ENCODE measurements at regions not wholly inside any gene's neighbourhood (a gene's known extent, or its start where the extent isn't known, plus 50 kb on each side); places are given as distances from the start of the nearest gene placed in this dataset.
"Not testable (repeated sequence)": the region's sequence is repeated elsewhere in the genome, so short reads cannot be mapped to it uniquely, and the experiment has no call there.

- no peak for DNase-seq
These were observed 174.0 kb upstream of the NDST4 start for GRCh38 chr4:115287426-115287825.

DNA sequence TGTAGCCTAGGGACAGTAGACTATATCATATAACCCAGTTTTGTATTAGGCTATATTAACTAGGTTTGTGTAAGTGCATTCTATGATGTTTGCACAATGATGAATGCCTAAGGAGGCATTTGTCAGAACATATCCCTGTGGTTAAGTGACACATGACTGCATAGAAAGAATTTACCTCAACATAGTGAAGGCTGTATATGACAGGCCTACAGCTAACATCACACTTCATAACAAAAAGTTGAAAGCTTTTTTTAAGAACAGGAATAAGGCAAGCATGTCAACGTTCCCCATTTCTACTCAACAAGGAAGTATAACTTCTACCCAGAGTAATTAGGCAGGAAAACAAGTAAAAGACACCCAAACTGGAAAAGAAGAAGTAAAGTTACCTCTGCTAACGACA, 165.9 kb upstream of the NDST4 start:
- DNase-seq: no peak

DNA sequence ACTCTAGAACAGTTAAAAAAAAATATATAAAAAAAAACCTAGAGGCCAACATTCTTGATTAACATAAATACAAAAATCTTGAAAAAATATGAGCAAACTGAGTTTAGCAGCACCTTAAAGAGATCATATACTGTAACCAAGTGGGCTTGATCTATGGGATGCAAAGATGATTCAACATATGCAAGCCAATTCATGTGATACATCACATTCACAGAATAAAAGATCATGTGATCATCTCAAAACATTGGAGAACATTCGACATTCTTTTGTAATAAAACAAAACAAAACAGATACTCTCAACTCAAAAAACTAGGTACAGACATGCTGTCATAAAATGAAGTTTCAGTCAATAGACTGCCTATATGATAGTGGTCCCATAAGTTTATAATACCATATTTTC, 165.4 kb upstream of the NDST4 start:
- DNase-seq: no peak

DNA sequence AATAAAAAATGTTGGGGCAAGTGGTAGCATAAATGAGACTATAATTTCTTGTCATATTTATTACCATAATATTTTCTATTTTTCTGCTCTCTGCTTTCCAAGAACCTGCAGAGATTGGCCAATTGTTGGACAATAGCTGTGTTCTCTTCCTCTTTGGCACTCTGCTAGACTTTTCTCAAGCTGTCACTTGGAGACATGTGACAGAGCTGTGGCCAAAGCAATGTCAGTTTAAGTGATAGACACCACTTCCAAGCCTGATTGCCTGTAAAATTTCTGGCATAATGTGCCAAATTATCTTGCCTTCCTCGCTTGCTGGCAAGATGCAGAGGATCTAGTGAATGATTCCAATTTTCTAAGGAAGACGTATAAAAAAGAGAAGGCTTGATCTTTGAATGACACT, 162.2 kb upstream of the NDST4 start:
- no peak for DNase-seq

GRCh38 chr4:115274545-115274944, 161.1 kb upstream of the NDST4 start:
- DNase-seq: no peak

DNA sequence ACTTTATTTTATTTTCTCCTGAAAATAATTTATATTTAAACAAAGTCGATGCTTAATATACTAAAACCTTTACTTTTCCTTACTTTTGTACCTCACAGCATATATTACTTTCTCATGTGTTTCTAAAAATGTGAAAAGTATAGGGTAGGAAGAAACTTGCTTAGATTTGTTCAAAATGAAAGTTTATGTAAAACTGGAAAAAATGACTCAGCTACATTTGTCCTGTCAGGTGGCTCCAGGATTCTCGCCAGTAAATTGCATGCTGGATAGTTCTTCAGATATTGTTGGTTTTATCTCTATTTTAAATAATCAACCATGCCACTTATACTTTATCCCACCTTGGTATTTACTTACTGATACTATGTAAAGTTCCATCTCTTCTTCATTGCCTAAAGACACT, 159.2 kb upstream of the NDST4 start:
- no peak for DNase-seq

DNA sequence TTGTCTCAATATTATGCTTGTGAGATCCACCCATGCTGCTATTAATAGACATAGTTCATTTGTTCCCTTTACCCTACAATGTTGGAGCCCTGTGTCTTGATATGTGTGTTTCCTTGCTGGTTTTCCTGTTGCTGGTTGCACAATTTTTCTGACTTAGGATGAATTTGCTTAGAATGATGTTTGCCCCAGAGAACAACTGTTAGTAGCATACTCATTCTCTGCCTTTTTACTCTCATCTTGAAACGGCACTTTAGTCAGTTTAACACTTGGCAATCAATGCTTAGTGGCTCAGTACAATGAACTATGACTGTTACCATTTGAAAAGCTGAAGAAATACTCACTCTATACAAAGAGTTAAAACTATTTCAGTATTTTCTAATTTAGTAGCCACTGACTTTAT, 158.8 kb upstream of the NDST4 start:
- DNase-seq: no peak

DNA sequence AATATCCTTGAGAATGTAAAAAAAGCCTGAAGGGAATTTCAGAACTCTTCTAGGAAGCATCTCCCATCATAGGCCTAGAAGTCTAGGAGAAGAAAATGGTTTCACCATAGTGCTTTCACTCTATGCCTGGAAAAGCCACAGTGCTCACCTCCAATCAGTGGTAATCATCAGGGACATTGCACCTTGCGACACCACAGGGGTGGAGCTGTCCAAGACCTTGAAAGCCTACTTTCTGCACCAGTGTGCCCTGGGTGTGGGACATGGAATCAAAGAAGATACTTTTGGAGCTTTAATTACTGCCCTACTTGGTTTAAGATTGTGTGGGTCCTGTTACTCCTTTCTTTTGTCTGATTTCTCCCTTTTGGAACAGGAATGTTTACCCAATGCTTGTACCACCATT, 146.8 kb upstream of the NDST4 start:
- DNase-seq: no peak

DNA sequence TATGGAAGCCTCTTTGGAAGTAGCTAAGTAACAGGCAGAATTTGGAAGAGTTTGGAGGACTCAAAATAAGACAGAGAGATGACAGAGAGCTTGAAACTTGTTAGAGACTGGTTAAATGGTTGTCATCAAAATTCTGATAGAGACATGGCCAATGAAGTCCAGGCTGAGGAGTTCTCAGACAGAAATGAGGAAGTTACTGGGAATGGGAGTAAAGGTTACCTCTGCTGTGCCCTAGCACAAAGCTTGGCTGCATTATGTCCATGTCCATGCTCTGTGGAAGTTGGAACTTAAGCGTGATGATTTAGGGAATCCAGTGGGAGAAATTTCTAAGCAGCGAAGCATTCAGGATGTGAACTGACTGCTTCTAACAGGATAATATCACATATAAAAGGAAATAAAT, 146.2 kb upstream of the NDST4 start:
- DNase-seq: no peak

- no peak for DNase-seq
These were observed 136.4 kb upstream of the NDST4 start for GRCh38 chr4:115249808-115250207.

- DNase-seq: no peak
These were observed 121.1 kb upstream of the NDST4 start for GRCh38 chr4:115234405-115235093.

GRCh38 chr4:115233600-115233999, 120.2 kb upstream of the NDST4 start:
- no peak for DNase-seq

GRCh38 chr4:115229873-115230272, 116.5 kb upstream of the NDST4 start:
- DNase-seq: no peak

DNA sequence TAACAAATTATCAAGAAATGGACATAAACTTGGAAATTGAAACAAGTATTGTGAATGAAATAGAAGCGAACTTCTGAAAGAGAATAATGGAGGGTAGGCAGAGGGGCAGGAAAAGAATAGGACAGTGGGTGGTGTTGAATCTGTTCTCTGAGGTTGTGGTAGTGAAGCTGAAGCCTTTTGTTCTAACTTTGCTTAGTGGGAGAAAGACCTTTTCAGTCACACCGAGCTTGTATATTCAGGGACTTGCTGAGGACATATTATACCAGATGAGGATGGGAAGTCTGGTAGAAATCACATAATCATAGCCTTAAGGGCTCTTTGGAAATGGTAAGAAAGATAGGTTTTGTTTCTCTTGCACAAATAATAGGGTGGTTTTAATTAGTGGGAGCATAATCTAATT, 115.4 kb upstream of the NDST4 start:
- no peak for DNase-seq

DNA sequence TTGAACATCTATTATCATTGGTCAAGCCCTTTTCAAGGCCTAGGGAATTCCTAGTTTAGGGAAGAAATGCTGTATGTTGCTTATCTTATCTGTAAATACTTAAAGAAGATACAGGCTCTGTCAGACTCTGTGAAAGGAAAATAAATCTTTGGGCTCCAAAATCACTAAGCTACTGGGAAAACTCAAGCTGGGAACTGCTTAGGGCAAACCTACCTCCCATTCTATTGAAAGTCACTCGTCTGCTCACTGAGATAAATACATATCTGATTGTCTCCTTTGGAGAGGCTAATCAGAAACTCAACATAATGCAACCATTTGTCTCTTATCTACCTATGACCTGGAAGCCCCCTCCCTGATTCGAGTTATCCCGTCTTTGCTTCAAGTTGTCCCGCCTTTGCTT, 108.6 kb upstream of the NDST4 start:
- DNase-seq: no peak

- no peak for DNase-seq
These were observed 106.4 kb upstream of the NDST4 start for GRCh38 chr4:115219862-115220261.

GRCh38 chr4:115219315-115219860, 106.0 kb upstream of the NDST4 start:
- DNase-seq: no peak

DNA sequence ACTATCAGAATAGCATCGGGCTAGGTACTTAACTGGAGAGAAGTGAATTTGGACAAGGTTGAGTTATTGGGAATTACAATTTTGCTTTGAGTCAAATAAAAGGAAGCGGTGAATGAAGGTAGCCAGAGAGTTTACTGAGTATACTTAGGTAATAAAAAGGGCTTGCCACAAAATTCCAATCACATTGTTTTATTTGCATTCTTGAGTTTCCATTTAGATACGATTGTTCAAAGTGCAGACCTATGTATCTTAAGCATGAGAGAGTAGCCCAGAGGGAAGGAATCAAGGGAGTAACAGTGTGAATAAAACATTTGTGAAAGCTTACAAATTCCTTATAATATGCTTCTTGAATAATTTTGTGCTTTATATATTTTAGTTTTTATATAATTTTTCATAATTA, 102.5 kb upstream of the NDST4 start:
- DNase-seq: no peak

DNA sequence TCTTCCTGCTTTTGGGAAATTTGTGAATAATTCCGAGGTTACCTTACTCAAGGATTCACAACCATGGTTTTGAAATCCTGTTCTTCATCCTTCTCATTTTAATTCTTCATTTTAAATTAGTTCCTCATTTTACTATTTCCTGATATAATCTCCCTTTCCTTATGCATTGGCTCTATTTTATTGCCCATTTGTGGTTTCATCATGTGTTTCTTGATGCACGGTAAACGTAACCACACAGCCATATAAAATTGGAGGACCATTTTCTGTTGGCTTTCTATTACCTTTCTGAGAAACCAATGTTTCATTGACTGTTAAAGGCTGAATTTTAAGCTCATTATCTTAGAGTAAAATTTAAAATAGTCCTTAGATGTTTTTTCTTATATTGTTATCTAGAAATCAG, 100.3 kb upstream of the NDST4 start:
- no peak for DNase-seq

DNA sequence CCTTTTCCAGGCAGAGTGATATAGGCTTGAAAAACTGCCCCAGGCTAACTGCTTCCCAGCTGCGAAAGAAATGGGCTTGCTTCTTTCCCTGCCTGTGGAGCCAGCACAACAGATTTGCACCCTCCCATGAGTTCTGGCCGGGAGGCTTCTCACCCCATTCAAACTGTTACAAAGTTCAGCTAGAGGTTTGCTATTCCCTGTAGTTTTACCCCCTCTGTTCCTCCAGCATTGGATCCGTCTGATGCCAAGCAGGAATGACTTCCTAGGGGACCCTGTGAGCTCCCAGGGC, 87.6 kb upstream of the NDST4 start:
- no peak for DNase-seq

DNA sequence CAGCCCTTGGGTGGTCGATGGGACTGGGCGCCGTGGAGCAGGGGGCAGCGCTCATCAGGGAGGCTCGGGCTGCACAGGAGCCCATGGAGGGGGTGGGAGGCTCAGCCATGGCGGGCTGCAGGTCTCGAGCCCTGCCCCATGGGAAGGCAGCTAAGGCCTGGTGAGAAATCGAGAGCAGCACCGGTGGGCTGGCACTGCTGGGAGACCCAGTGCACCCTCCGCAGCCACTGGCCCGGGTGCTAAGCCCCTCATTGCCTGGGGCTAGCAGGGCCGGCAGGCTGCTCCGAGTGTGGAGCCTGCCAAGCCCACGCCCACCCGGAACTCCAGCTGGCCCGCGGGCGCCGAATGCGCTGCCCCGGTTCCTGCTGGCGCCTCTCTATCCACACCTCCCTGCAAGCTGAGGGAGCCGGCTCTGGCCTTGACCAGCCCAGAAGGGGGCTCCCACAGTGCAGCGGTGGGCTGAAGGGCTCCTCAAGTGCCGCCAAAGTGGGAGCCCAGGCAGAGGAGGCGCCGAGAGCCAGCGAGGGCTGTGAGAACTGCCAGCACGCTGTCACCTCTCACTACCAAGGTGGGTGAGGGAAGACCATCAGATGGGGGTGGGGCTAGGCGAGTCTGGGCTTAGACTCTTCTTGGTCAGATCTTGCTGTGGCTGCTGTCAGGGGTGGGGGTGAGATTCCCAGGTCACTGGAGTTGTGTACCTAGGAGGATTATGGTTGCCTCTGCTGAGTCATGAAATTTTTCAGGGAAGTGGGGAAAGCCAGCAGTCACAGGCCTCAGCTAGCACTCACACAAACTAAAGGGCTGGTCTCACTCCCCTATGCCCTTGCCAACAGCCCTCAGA, 87.0 kb upstream of the NDST4 start:
- DNase-seq: not testable (repeated sequence)

DNA sequence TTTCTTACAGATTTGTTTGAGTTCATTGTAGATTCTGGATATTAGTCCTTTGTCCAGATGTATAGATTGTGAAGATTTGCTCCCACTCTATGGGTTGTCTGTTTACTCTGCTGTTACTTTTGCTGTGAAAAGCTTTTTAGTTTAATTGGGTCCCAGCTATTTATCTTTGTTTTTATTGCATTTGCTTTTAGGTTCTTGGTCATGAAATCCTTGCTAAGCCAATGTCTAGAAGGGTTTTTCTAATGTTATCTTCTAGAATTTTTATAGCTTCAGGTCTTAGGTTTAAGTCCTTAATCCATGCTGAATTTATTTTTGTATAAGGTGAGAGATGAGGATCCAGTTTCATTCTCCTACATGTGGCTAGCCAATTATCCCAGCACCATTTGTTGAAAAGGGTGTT, 81.2 kb upstream of the NDST4 start:
- DNase-seq: not testable (repeated sequence)

DNA sequence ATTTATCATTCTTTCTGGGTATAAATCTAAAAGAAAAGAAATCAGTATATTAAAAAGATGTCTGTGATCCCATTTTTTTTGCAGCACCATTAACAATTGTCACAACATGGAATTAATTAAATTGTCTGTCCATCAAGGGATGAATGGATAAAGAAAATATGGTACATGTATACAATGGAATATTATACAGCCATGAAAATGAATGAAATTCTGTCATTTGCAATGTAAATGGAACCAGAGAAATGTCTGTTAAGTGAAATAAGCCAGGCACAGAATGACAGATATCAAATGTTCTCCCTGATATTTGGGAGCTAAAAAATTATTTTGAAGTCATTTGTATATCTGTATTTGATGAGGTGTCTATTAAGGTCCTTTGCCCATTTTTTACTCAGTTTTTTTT, 77.1 kb upstream of the NDST4 start:
- DNase-seq: no peak

GRCh38 chr4:115187136-115187535, 73.7 kb upstream of the NDST4 start:
- no peak for DNase-seq

Data from HCEC 1CT (cell line).